ENCODE measurements at regions not wholly inside any gene's neighbourhood (a gene's known extent, or its start where the extent isn't known, plus 50 kb on each side); places are given as distances from the start of the nearest gene placed in this dataset.

DNA sequence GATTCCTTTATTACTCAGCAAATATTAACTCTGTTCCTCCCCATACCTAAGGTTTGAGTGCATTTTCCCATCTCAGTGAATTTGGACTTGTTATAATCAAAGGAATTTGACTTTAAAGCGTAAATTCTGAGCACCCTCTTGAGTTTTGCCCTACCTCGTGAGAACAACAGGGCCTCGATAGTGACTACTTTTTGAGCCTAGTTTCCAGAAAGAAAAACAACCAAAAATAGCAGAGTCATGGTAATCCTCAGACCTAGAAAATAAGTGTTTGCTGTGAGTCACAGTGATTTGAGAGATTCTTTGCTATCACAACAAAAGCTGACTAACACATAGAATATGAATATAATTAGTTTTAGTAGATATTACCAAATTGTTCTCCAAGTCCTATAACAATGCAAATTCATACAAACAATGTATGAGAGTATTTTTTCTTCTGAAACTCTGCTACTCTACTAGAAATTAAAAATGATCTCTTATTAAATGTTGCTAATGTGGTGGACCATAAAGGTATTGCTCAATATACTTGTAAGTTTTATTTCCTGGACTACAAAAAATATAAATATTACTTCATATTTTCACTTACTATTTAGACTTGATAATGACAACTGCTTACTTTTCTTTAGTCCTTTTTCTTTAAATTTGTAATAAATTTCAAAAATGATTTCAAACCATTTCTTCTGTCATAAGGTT is 759.7 kb downstream of the BRINP1 start:
- TF ChIP-seq, protein P1, sequence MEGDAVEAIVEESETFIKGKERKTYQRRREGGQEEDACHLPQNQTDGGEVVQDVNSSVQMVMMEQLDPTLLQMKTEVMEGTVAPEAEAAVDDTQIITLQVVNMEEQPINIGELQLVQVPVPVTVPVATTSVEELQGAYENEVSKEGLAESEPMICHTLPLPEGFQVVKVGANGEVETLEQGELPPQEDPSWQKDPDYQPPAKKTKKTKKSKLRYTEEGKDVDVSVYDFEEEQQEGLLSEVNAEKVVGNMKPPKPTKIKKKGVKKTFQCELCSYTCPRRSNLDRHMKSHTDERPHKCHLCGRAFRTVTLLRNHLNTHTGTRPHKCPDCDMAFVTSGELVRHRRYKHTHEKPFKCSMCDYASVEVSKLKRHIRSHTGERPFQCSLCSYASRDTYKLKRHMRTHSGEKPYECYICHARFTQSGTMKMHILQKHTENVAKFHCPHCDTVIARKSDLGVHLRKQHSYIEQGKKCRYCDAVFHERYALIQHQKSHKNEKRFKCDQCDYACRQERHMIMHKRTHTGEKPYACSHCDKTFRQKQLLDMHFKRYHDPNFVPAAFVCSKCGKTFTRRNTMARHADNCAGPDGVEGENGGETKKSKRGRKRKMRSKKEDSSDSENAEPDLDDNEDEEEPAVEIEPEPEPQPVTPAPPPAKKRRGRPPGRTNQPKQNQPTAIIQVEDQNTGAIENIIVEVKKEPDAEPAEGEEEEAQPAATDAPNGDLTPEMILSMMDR (IDR thresholded peaks at IDR 0.05; ENCODE audit: low read depth, low read length): no peak

DNA sequence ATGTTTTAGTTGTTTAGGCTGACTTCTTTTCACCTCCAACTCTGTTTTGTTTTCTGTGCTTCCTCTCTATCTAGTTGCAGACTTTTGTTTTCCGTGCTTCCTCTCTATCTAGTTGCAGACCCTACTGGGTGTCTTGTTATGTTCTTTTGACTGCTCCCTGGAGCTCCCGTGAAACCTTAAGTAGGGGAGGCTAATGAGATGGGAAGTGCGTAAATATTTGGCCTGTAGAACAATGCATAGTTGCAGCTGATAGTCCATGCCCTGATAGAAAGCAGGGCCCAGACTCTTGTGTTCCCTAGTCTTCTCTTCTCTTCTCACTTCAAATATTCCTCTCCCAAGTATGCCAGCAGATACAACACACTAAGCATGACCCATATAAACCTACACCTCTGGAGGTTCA is 757.0 kb downstream of the BRINP1 start:
- TF ChIP-seq, protein P1 (IDR thresholded peaks at IDR 0.05; ENCODE audit: low read depth, low read length): no peak
- DNase-seq (ENCODE audit: extremely low read depth, low read depth): no peak

More for the DNA sequence above, 759.7 kb downstream of the BRINP1 start:
- peak; percentile 16 for DNase-seq (ENCODE audit: extremely low read depth, low read depth)

DNA sequence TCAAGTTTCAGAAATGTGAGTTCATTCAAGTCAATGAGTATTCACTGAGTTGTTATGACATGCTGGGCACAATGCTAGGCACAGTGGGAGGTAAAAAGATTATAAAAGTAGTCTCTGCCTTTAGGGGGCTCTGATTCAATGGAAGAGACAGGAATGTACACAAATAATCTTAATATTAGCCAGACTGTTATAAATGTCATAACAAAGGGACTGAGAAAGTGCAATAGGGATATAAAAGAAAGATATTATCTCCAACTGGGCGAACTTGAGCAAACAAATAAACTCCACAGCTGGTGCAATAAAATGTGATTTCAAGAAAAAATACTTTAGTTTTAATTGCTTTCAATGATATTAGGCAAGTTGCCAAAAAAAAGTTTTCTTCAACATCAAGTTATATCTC is 755.2 kb downstream of the BRINP1 start:
- no peak for DNase-seq (ENCODE audit: extremely low read depth, low read depth)
- TF ChIP-seq, protein P1 (IDR thresholded peaks at IDR 0.05; ENCODE audit: low read depth, low read length): no peak

DNA sequence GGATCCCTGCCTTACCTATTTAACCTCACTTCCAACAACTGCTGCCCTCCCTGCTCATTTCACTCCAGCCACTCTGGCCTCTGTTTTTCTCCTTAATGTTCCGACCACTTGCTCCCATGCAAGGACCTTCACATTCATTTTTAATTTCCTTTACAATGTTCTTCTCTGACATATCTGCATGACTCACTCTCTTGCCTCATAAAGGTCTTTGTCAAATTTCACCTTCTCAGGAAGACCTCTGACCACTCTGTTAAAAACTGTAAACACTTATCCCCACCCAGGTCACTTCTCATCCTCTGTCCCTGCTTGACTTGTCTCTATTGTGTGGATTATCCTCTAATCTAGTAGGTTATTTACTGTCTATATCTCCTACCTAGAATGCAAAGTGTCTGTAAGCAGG is 751.2 kb downstream of the BRINP1 start:
- DNase-seq (ENCODE audit: extremely low read depth, low read depth): no peak
- TF ChIP-seq, protein P1 (IDR thresholded peaks at IDR 0.05; ENCODE audit: low read depth, low read length): no peak

DNA sequence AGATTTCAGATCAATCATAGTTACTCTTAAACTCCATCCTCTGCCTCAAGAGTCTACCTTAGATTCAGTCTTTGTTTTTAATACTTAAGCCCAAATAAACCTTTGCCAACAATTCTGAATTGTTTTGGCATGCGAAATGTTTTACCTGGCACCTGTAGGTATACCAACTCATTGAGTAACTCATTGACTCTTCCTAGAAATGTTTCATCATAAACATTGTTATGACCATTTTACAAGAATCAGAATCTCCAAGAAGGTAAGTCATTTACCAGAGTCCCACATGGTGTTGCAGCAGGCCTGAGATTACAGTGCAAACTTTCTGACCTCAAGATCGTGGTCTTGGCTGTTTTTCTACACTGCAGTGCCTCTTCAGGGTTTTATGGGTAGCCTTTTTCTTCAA is 750.4 kb downstream of the BRINP1 start:
- TF ChIP-seq, protein P1 (IDR thresholded peaks at IDR 0.05; ENCODE audit: low read depth, low read length): no peak
- DNase-seq (ENCODE audit: extremely low read depth, low read depth): no peak

DNA sequence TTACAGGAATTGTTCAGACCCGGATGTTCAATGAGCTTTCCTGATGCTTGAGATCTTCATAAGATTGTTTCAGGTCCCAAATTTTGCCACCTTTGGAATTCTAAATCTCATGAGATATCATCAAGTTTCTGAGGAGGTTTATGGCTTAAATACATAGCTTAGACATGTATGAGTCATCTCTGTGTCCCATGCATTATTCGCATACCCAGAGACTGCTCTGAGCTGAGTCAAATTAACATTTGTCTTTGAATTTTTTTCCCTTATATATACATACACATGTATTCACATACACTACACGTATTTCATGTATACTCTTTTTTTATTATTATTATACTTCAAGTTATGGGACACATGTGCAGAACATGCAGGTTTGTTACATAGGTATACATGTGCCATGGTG is 744.6 kb downstream of the BRINP1 start:
- DNase-seq (ENCODE audit: extremely low read depth, low read depth): no peak
- TF ChIP-seq, protein P1 (IDR thresholded peaks at IDR 0.05; ENCODE audit: low read depth, low read length): no peak

DNA sequence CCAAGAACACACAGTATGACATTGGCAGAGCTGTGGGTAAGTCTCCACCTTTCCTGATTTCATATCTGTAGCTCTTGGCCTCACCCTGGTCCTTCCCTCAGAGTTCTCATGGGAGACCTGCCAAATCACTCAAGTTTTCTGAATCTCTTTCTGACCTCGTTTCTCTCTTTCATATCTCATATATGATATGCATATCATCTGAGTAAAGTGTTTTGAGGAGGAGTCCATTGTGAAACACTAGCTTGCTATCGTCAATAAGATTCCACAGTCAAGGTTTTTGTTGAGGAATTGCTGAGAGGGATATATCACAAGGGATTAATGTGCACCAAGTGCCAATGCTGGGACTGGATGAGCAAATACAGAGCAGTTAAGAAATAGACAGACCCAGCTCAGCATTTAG is 739.2 kb downstream of the BRINP1 start:
- no peak for DNase-seq (ENCODE audit: extremely low read depth, low read depth)
- TF ChIP-seq, protein P1 (IDR thresholded peaks at IDR 0.05; ENCODE audit: low read depth, low read length): no peak

Data from AG09319 (cell line).